NCI-H2029 (cell line): ENCODE measurements at regions not wholly inside any gene's neighbourhood (a gene's known extent, or its start where the extent isn't known, plus 50 kb on each side); places are given as distances from the start of the nearest gene placed in this dataset.
A peak's percentile ranks its signal among the peaks of the same experiment; 100 is the strongest.
"Not testable (repeated sequence)": the region's sequence is repeated elsewhere in the genome, so short reads cannot be mapped to it uniquely, and the experiment has no call there.

Experiments
- DNase-seq: peaks from one replicate; lab custom pipeline; 2025; lab: John Stamatoyannopoulos, UW

GRCh38 chr16:29234536-29235275 is 171.8 kb downstream of the NPIPB11 start:
- DNase-seq, result not testable (repeated sequence)

DNA sequence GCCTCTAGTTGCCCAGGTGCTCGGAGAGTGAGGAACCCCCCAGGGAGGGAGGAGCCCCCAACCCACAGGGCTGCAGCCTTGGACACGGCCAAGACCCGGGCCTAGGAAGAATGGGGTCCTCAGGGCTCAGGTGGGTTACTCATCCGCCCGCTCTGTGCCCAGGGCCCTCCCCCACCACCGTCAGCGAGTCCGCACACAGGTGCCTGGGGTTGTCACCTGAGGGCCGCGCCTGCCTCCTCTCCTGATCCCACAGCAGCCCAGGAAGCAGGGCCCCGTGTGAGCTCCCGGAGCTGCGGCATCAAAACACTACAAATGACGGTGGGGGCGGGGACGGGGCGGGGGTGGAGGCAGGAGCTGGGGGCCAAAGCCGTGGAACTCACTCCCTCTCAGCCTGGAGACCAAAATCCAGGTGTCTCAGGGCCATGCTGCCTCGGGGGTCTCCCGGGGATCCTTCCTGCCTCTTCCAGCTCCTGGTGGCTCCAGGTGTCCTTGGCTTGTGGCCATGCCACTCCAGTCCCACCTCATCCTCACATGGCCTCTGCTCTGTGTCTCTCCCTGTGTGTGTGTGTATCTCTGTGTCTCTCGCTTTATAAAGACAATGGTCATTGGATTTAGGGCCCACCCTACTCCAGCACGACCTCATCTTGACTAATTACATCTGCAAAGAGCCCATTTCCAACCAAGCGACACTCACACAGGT is 172.7 kb downstream of the NPIPB11 start:
- not testable (repeated sequence) for DNase-seq

GRCh38 chr16:29232811-29233704 is 173.5 kb downstream of the NPIPB11 start:
- DNase-seq, result no peak

GRCh38 chr16:29232160-29232705 is 174.3 kb downstream of the NPIPB11 start:
- DNase-seq, result not testable (repeated sequence)

GRCh38 chr16:29231244-29231643 is 175.3 kb downstream of the NPIPB11 start:
- DNase-seq, result no peak

DNA sequence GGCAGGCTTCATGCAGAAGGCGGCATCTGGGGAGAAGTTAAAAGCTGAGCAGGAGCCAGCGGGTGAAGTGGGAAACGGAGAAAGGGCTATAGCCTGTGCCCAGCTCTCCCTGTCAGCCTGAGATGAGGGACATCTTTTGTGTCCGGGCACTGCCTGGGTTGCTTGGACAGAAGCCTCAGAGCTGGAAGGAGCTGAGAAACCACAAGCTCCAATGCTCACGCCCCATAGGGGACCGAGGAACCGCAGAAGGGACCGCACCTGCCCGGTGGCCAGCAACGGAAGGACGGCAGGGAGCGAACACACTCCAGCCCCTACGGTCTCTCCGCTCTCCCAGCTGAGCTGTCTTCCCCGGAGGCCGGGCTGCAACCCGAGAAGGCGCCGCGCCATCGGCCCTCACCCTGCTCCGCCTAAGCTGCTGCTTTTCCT is 175.8 kb downstream of the NPIPB11 start:
- DNase-seq, result no peak

DNA sequence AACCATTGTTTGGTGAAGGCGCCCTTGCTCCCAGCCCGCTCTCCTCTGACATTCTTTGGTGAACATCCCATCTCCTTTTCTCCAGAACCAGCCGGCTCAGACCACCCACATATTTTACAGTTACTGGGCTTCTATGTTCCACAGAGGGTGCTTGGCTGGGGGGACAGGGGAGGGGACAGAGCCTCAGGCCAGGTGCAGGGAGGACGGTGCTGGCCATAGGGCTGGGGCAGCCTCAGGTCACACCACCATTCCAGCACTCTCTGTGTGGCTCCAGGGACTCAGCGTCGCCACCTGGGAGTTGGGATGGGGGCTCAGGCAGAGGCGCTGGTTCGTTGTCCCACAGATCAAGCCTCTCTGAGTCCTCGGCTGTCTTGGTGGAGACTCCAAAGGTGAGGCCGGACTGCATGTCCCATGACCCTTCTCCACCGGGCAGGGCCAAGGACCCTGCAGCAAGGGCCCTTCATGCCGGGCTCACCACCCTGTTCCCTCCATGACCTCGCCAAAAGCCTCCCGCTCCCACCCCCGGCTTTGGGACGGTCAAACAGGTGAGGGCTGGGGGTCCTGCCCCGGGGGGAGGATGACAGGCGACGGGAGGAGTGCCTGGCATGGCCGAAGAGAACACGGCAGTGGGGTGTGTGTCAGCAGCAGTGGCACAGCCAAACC is 176.4 kb downstream of the NPIPB11 start:
- DNase-seq, result not testable (repeated sequence)

- not testable (repeated sequence) for DNase-seq
Measured at GRCh38 chr16:29229616-29230005, 176.9 kb downstream of the NPIPB11 start.

DNA sequence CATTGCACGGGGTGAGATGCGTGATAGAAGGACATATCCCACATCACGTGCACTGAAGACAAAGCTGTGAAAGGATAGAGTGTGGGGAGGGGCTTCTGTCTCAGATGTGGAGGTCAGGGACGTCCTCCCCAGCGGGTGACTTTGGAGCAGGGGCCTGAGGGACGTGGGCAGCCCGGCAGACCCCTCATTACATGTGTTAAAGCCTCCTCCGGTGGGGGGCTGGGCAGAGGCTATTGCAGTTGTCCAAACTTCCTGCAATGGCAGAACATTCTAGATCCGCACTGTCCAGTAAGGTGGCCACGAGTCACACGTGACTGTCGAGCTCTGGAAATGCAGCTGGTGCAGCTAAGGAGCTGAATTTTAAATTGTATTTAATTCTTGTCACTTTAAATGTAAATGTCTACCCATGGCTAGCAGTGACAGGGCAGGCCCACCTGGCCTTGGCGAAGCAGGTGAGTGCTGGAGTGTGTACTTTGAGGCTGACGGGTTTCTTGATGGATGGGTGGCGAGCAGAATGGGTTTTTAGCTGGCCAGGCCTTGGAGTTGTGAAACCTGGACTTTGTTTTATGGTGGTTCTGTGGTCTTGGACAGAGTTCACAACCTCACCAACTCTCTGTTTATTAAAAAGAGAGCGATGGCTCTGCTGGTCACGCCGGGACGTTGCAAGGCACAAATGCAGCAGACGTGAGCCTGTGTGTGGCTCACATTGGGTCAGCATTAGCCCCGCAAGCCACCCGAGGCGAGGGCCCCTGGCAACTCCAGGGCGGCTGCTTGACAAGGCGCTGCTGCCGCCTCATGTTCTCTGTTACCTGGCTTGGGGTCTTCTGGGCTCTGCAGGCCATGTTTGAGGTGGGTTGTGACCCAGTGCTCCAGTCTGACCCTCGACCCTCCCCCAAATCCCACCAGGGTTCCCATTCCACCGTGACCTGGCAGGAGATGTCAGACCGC is 177.6 kb downstream of the NPIPB11 start:
- DNase-seq, result not testable (repeated sequence)

DNA sequence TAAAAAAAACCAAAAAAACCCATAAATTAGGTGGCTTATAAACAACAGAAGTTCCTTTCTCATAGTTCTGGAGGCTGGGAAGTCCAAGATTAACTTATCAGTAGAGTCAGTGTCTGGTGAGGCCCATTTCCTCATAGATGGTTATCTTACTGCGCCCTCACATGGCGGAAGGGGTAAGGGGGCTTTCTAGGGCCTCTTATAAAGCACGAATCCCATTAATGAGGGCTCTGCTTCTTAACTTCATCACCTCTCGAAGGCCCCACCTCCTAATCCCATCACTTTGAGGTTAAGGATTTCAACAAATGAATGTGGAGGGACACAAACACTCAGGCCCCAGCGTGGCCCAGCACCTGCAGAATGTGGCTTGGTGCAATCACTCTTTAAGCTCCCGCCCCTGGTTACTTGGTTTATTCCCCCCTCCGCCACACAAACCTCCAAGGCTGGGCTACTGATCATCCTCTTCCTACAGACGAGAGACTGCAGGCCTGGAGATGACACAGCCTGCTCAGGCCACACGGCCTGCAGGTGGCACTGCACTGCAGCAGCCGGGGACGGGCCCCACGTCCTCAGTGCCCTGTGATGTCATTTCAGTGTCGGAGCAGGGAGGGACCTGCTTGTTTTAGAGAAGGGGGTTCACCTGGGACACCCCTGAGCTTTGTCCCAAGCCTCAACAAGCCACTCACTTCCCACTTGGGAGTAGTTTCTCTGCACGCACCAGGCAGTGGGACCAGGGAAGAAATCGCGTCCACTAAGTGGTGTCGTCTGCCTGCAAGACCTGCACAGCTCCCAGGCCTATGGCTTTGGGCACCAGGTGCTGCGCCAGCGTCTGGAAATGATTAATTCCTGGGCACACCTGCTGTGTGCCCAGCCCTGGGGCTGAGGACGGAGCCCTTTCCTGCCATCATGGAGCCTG is 178.5 kb downstream of the NPIPB11 start:
- peak; percentile 4 for DNase-seq

- no peak for DNase-seq
Measured at GRCh38 chr16:29226782-29227181, 179.7 kb downstream of the NPIPB11 start.

GRCh38 chr16:29224675-29225074 is 181.8 kb downstream of the NPIPB11 start:
- DNase-seq, result not testable (repeated sequence)

- DNase-seq, result not testable (repeated sequence)
Measured at GRCh38 chr16:29222615-29223014, 183.9 kb downstream of the NPIPB11 start.

DNA sequence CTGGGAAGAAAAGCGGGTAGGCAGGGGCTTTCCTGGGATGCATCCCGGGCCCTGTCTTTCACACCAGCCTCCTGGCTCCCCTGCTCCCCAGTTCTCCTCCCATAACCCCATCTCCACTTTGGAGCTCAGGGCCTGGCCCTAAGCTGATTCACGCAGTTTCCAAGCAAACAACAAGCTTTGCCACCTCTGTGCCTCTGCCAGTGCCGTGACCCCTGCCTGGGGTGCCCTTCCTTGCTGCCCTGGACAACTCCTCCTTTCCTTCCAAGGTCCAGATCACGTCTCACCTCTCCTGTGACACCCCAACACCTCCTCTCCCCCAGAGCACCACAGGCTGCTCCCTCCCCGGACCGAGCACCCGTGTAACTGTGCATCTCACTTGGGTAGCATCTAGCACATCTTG is 184.5 kb downstream of the NPIPB11 start:
- not testable (repeated sequence) for DNase-seq

- DNase-seq, result not testable (repeated sequence)
Measured at GRCh38 chr16:29221281-29221955, 185.1 kb downstream of the NPIPB11 start.

- DNase-seq, result not testable (repeated sequence)
Measured at GRCh38 chr16:29220647-29221191, 185.8 kb downstream of the NPIPB11 start.

GRCh38 chr16:29219966-29220646 is 186.4 kb downstream of the NPIPB11 start:
- DNase-seq, result not testable (repeated sequence)

DNA sequence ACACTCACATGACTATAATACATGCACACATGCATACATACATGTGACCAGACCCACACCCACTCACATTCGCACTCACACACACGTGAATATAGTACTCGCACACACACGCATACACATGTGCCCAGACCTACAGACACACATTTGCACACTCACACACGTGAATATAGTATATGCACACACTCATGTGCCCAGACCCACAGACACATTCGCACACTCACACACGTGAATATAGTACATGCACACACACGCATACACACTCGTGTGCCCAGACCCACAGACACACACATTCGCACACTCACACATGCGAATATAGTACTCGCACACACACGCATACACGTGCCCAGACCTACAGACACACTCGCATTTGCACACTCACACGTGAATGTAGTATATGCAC is 186.9 kb downstream of the NPIPB11 start:
- not testable (repeated sequence) for DNase-seq
